ENCODE measurements at regions not wholly inside any gene's neighbourhood (a gene's known extent, or its start where the extent isn't known, plus 50 kb on each side); places are given as distances from the start of the nearest gene placed in this dataset.

DNA sequence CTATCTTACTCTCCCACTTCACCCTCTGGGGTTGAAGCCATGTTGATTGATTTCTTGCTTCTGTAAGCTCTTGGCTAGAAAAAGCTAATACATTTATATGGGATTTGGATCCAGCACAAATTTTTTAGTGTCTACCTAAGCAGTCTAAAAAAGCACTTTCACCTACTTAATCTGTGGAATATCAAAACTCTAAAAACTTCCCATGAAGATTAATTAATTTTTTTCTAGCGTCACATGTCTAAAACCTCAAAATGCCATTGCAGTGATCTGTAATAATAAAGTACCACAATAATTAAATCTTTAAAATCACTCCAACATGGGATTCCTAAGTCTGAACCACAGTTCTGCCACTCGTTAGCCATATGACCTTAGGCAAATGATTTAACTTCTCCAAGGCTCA lies 180.1 kb downstream of the EN1 start:
- H3K36me3 Mint-ChIP-seq: no peaks in the 10 kb centered on the region
- no peak overlapping the region for H3K4me3 Mint-ChIP-seq
- Histone ChIP-seq H3K36me3 (ENCODE audit: insufficient read depth, low read length) (no peaks in the 10 kb centered on the region), H3K27ac (ENCODE audit: low read depth, low read length) (no peak overlapping the region), H3K9me3 (ENCODE audit: low read length) (no peaks in the 10 kb centered on the region), H3K27me3 (ENCODE audit: insufficient read depth, low read length, poor library complexity, severe bottlenecking) (no peaks in the 10 kb centered on the region), H3K4me1 (ENCODE audit: insufficient read depth, low read length) (no peaks in the 10 kb centered on the region), H3K4me3 (ENCODE audit: low read length) (no peak overlapping the region)
- no peak overlapping the region for H3K27ac Mint-ChIP-seq
- peaks cover 0 to 6% (median 0%) of the 10 kb centered on the region in 5 donors for H3K9me3 Mint-ChIP-seq
- POLR2A ChIA-PET: no interaction called here
- DNase-seq: no peak
- CTCF ChIA-PET: no interaction called here
- no peaks in the 10 kb centered on the region for H3K4me1 Mint-ChIP-seq
- H3K27me3 Mint-ChIP-seq: peaks cover 0 to 7% of the 10 kb centered on the region in 2 donors

DNA sequence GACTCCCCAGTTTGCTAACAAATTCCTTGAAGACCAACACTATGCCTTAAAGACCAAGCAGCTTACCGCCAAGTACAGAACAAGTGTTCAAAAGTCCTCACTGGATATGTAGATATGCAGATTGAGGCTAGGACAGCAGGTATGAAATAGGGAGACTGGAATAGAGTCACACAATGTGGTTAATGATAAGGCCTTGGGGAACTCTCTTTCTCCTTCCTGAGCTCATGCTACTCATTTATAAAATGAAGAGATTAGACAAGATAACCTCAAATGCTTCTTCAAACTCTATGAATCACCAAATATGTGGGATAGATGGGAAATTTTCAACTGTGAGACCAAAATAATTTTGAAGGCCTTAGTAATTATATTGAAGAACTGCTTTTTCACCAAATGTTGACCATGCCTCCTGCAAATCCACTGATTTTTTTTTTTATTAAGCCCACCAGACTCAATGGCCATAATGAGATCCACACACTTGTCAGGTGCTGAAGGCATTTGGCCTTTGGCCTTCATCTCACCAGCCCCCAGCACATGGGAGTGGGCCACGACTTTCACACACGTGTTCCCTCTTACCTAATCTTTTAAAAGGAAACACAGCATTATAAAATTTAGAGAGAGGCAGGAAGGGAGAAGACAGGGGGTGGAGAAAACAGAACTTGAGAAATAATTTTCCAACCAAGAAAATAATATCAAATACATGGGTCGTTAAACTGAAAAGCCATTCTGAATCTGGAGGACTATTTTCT lies 181.5 kb downstream of the EN1 start:
- no peak for DNase-seq
- Mint-ChIP-seq H3K27ac (no peak overlapping the region), H3K4me3 (no peak overlapping the region), H3K36me3 (no peaks in the 10 kb centered on the region), H3K4me1 (no peaks in the 10 kb centered on the region), H3K27me3 (peaks cover 0 to 7% of the 10 kb centered on the region in 2 donors), H3K9me3 (peaks cover 0 to 6% (median 0%) of the 10 kb centered on the region in 5 donors)
- no peaks in the 10 kb centered on the region for H3K4me1 ChIP-seq (ENCODE audit: insufficient read depth, low read length)
- ChIA-PET CTCF (no interaction called here), POLR2A (no interaction called here)
- no peak overlapping the region for H3K27ac ChIP-seq (ENCODE audit: low read depth, low read length)
- H3K36me3 ChIP-seq (ENCODE audit: insufficient read depth, low read length): no peaks in the 10 kb centered on the region
- no peaks in the 10 kb centered on the region for H3K9me3 ChIP-seq (ENCODE audit: low read length)
- no peaks in the 10 kb centered on the region for H3K27me3 ChIP-seq (ENCODE audit: insufficient read depth, low read length, poor library complexity, severe bottlenecking)
- no peak overlapping the region for H3K4me3 ChIP-seq (ENCODE audit: low read length)

DNA sequence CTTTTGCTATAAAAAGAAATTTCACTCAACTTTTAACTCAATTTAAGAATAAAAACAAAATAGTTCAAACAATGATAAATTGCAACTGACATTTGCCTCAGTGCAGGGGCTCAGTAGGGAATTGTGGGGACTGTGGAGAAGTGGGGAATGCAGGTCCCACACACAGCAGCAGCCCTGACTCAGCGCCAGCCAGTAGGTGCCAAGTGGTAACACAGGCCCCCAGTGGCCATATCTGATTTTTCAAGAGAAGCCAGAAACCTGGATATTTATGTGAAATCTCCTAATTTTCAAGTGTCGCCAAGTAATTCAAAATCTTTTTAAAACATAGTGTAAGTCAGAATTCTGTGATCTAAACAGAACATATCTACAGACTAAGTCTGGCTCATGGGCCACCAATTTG lies 186.3 kb downstream of the EN1 start:
- no peaks in the 10 kb centered on the region for H3K27me3 ChIP-seq (ENCODE audit: insufficient read depth, low read length, poor library complexity, severe bottlenecking)
- H3K9me3 Mint-ChIP-seq: peaks cover 0 to 6% (median 0%) of the 10 kb centered on the region in 5 donors
- no peaks in the 10 kb centered on the region for H3K4me1 Mint-ChIP-seq
- H3K27ac ChIP-seq (ENCODE audit: low read depth, low read length): no peak overlapping the region
- ChIA-PET CTCF (no interaction called here), POLR2A (no interaction called here)
- no peak for DNase-seq
- H3K4me3 ChIP-seq (ENCODE audit: low read length): no peak overlapping the region
- H3K27ac Mint-ChIP-seq: no peak overlapping the region
- no peaks in the 10 kb centered on the region for H3K36me3 ChIP-seq (ENCODE audit: insufficient read depth, low read length)
- H3K4me3 Mint-ChIP-seq: no peak overlapping the region
- peaks cover 0 to 2% (median 0%) of the 10 kb centered on the region in 3 donors for H3K36me3 Mint-ChIP-seq
- no peaks in the 10 kb centered on the region for H3K9me3 ChIP-seq (ENCODE audit: low read length)
- peaks cover 0 to 3% of the 10 kb centered on the region in 2 donors for H3K27me3 Mint-ChIP-seq
- no peaks in the 10 kb centered on the region for H3K4me1 ChIP-seq (ENCODE audit: insufficient read depth, low read length)

DNA sequence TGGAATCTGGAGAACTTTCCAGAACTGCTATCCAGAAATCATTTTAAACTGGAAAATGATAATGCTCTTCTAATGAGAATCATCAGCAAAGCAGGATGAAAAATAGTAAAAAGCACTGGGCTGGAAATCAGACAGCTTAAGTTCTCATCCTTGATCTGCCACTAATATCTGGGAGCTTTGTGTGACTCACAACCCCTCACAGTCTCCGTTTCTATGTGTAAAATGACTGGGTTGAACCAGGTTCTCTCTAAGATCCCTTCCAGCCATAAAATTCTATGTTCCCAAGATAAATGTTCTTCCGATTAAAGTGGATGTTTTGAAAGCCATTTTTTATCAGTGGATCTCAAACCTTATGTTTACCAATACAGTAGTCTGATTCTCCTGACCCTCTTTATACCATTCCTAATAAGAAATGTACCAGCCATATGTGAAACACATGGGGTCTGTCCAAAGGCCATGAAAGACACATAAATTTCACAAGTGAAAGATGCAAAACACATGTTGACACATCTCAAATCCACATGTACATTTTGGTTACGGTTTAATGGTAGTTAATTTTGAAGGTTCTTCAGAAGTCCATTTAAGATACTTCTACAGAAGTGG lies 188.8 kb downstream of the EN1 start:
- Histone ChIP-seq H3K27me3 (ENCODE audit: insufficient read depth, low read length, poor library complexity, severe bottlenecking) (no peaks in the 10 kb centered on the region), H3K4me3 (ENCODE audit: low read length) (no peak overlapping the region), H3K36me3 (ENCODE audit: insufficient read depth, low read length) (no peaks in the 10 kb centered on the region), H3K27ac (ENCODE audit: low read depth, low read length) (no peak overlapping the region), H3K4me1 (ENCODE audit: insufficient read depth, low read length) (no peaks in the 10 kb centered on the region), H3K9me3 (ENCODE audit: low read length) (no peaks in the 10 kb centered on the region)
- ChIA-PET POLR2A (no interaction called here), CTCF (no interaction called here)
- Mint-ChIP-seq H3K27me3 (no peaks in the 10 kb centered on the region), H3K9me3 (peaks cover 0 to 2% (median 0%) of the 10 kb centered on the region in 5 donors), H3K4me1 (no peaks in the 10 kb centered on the region), H3K36me3 (peaks cover 0 to 2% (median 0%) of the 10 kb centered on the region in 3 donors), H3K4me3 (no peak overlapping the region), H3K27ac (no peak overlapping the region)
- no peak for DNase-seq

DNA sequence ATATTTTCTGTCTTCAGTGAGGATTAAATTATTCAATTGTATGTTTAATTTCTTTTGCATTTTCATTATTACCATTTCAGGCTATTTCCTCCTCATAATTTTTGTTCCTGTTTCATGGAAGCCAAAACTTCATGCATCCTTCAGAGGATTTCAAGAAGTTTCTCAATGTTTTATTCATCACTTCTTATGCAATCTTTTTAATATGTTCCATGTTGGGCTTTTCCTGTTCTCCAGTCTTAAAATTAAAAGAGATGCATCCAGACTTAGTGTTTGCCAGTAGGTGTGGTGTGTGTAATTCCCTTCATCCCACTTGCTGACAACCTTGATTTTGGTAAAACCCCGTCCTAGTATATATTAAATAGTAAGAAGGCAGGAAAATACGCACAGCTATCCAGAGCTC lies 190.0 kb downstream of the EN1 start:
- Histone ChIP-seq H3K4me1 (ENCODE audit: insufficient read depth, low read length) (no peaks in the 10 kb centered on the region), H3K36me3 (ENCODE audit: insufficient read depth, low read length) (no peaks in the 10 kb centered on the region), H3K4me3 (ENCODE audit: low read length) (no peak overlapping the region), H3K27ac (ENCODE audit: low read depth, low read length) (no peak overlapping the region), H3K27me3 (ENCODE audit: insufficient read depth, low read length, poor library complexity, severe bottlenecking) (no peaks in the 10 kb centered on the region), H3K9me3 (ENCODE audit: low read length) (no peaks in the 10 kb centered on the region)
- Mint-ChIP-seq H3K36me3 (peaks cover 0 to 2% (median 0%) of the 10 kb centered on the region in 3 donors), H3K9me3 (peaks cover 0 to 2% (median 0%) of the 10 kb centered on the region in 5 donors), H3K27ac (no peak overlapping the region), H3K27me3 (no peaks in the 10 kb centered on the region), H3K4me3 (no peak overlapping the region), H3K4me1 (no peaks in the 10 kb centered on the region)
- no peak for DNase-seq
- ChIA-PET CTCF (no interaction called here), POLR2A (no interaction called here)

DNA sequence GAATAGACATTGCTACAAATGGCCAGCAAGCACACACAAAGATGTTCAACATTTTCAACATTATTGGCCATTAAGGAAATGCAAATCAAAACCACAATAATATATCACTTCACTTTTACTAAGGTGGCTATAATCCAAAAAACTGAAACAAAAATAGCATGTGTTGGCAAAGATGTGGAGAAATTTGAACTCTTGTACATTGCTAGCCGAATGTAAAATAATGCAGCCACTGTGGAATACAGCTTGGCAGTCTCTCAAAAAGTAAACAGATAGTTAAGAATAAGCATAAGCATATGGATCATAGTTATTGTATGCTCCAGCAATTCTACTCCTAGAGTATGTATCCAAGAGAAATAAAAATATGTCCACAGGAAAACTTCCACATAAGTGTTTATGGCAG lies 192.5 kb downstream of the EN1 start:
- Histone ChIP-seq H3K36me3 (ENCODE audit: insufficient read depth, low read length) (no peaks in the 10 kb centered on the region), H3K27me3 (ENCODE audit: insufficient read depth, low read length, poor library complexity, severe bottlenecking) (no peaks in the 10 kb centered on the region), H3K9me3 (ENCODE audit: low read length) (no peaks in the 10 kb centered on the region), H3K4me3 (ENCODE audit: low read length) (no peak overlapping the region), H3K27ac (ENCODE audit: low read depth, low read length) (no peak overlapping the region), H3K4me1 (ENCODE audit: insufficient read depth, low read length) (no peaks in the 10 kb centered on the region)
- Mint-ChIP-seq H3K27ac (no peak overlapping the region), H3K36me3 (peaks cover 0 to 2% (median 0%) of the 10 kb centered on the region in 3 donors), H3K4me3 (no peak overlapping the region), H3K27me3 (peaks cover 6 to 8% of the 10 kb centered on the region in 2 donors), H3K4me1 (no peaks in the 10 kb centered on the region), H3K9me3 (peaks cover 0 to 16% (median 12%) of the 10 kb centered on the region in 5 donors)
- no peak for DNase-seq
- ChIA-PET POLR2A (no interaction called here), CTCF (no interaction called here)

DNA sequence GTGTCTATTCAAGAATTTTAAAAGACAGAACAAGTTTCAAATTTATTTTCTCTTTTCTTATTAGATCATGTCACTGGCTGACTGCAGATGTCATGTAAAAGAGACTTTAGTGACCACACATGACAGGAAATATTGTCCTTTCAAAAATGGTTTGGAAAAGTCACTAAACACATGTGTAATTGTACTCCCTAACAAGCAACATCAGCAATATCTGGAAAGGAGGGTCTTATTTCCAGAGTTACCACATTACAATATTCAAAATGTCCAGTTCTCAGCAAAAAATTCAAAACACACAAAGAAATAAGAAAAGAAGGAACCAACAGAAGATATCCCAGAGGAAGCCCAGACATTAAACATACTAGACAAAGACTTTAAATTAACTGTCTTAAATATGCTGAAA lies 197.1 kb downstream of the EN1 start:
- Mint-ChIP-seq H3K4me1 (no peaks in the 10 kb centered on the region), H3K4me3 (no peak overlapping the region), H3K27ac (no peak overlapping the region), H3K27me3 (peaks cover 9 to 10% of the 10 kb centered on the region in 2 donors), H3K9me3 (peaks cover 0 to 19% (median 16%) of the 10 kb centered on the region in 5 donors), H3K36me3 (no peaks in the 10 kb centered on the region)
- Histone ChIP-seq H3K27me3 (ENCODE audit: insufficient read depth, low read length, poor library complexity, severe bottlenecking) (no peaks in the 10 kb centered on the region), H3K36me3 (ENCODE audit: insufficient read depth, low read length) (no peaks in the 10 kb centered on the region), H3K4me1 (ENCODE audit: insufficient read depth, low read length) (no peaks in the 10 kb centered on the region), H3K27ac (ENCODE audit: low read depth, low read length) (no peak overlapping the region), H3K4me3 (ENCODE audit: low read length) (no peak overlapping the region), H3K9me3 (ENCODE audit: low read length) (no peaks in the 10 kb centered on the region)
- no peak for DNase-seq
- ChIA-PET CTCF (no interaction called here), POLR2A (no interaction called here)

DNA sequence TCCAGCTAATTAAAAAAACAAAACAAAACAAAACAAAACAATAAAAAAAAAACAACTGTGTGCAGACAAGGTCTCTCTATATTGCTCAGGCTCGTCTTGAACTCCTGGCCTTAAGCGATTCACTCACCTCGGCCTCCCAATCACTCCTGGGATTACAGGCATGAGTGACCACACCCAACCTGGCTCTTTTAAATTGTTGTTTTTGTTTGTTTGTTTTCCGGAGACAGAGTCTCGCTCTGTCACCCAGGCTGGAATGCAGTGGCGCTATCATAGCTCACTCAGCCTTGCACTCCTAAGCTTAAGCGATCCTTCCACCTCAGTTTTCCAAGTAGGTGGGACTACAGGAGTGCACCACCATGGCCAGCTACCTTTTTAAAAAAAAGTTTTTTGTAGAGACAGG lies 201.6 kb downstream of the EN1 start:
- no peaks in the 10 kb centered on the region for H3K4me1 ChIP-seq (ENCODE audit: insufficient read depth, low read length)
- Mint-ChIP-seq H3K9me3 (peaks cover 0 to 11% (median 9%) of the 10 kb centered on the region in 5 donors), H3K27ac (no peak overlapping the region), H3K4me1 (no peaks in the 10 kb centered on the region), H3K4me3 (no peak overlapping the region), H3K36me3 (no peaks in the 10 kb centered on the region), H3K27me3 (peaks cover 4 to 8% of the 10 kb centered on the region in 2 donors)
- ChIA-PET POLR2A (no interaction called here), CTCF (no interaction called here)
- H3K4me3 ChIP-seq (ENCODE audit: low read length): no peak overlapping the region
- H3K27me3 ChIP-seq (ENCODE audit: insufficient read depth, low read length, poor library complexity, severe bottlenecking): no peaks in the 10 kb centered on the region
- no peak for DNase-seq
- H3K36me3 ChIP-seq (ENCODE audit: insufficient read depth, low read length): no peaks in the 10 kb centered on the region
- no peaks in the 10 kb centered on the region for H3K9me3 ChIP-seq (ENCODE audit: low read length)
- no peak overlapping the region for H3K27ac ChIP-seq (ENCODE audit: low read depth, low read length)
